ENCODE measurements at regions not wholly inside any gene's neighbourhood (a gene's known extent, or its start where the extent isn't known, plus 50 kb on each side); places are given as distances from the start of the nearest gene placed in this dataset.
"Not testable (repeated sequence)": the region's sequence is repeated elsewhere in the genome, so short reads cannot be mapped to it uniquely, and the experiment has no call there.

GRCh38 chr1:184888505-184888904 is 85.8 kb downstream of the NIBAN1 start:
- DNase-seq (ENCODE audit: low read depth), result no peak

- DNase-seq (ENCODE audit: low read depth), result no peak
Observed at GRCh38 chr1:184882957-184883815, 91.1 kb downstream of the NIBAN1 start.

GRCh38 chr1:184881941-184882913 is 92.1 kb downstream of the NIBAN1 start:
- no peak for DNase-seq (ENCODE audit: low read depth)

GRCh38 chr1:184879876-184880557 is 94.3 kb downstream of the NIBAN1 start:
- no peak for DNase-seq (ENCODE audit: low read depth)

GRCh38 chr1:184878602-184879001 is 95.7 kb downstream of the NIBAN1 start:
- no peak for DNase-seq (ENCODE audit: low read depth)

GRCh38 chr1:184878002-184878401 is 96.3 kb downstream of the NIBAN1 start:
- DNase-seq (ENCODE audit: low read depth), result no peak

GRCh38 chr1:184876015-184876414 is 98.3 kb downstream of the NIBAN1 start:
- not testable (repeated sequence) for DNase-seq (ENCODE audit: low read depth)

GRCh38 chr1:184875218-184875617 is 99.1 kb downstream of the NIBAN1 start:
- DNase-seq (ENCODE audit: low read depth), result no peak

- no peak for DNase-seq (ENCODE audit: low read depth)
Observed at GRCh38 chr1:184870319-184870718, 104.0 kb downstream of the NIBAN1 start.

GRCh38 chr1:184867866-184868689 is 106.2 kb downstream of the NIBAN1 start:
- no peak for DNase-seq (ENCODE audit: low read depth)

- peak; percentile 37 for DNase-seq (ENCODE audit: low read depth)
Observed at GRCh38 chr1:184866991-184867788, 107.1 kb downstream of the NIBAN1 start.

GRCh38 chr1:184866586-184866985 is 107.7 kb downstream of the NIBAN1 start:
- DNase-seq (ENCODE audit: low read depth), result no peak

GRCh38 chr1:184865831-184866230 is 108.5 kb downstream of the NIBAN1 start:
- DNase-seq (ENCODE audit: low read depth), result no peak

GRCh38 chr1:184861755-184862336 is 107.2 kb upstream of the EDEM3 start:
- no peak for DNase-seq (ENCODE audit: low read depth)

GRCh38 chr1:184860985-184861754 is 106.5 kb upstream of the EDEM3 start:
- no peak for DNase-seq (ENCODE audit: low read depth)

- DNase-seq (ENCODE audit: low read depth), result no peak
Observed at GRCh38 chr1:184860535-184860934, 105.9 kb upstream of the EDEM3 start.

- DNase-seq (ENCODE audit: low read depth), result no peak
Observed at GRCh38 chr1:184859381-184860105, 104.9 kb upstream of the EDEM3 start.

- DNase-seq (ENCODE audit: low read depth), result no peak
Observed at GRCh38 chr1:184858288-184858687, 103.6 kb upstream of the EDEM3 start.

Measured in stimulated activated CD8-positive, alpha-beta memory T cell treated with anti-CD3 and anti-CD28 coated beads, Interleukin-12 subunit alpha, Interleukin-12 subunit beta, amount 100 ng/mL, for 1 hour (primary cell).